Activated CD4-positive, alpha-beta T cell treated with anti-CD3 and anti-CD28 coated beads, Interleukin-2, Interleukin-6, amounts not matched to agents 100 ng/mL and 50 ng/mL, durations not matched to agents 16 hours and 8 hours (primary cell): ENCODE measurements at regions not wholly inside any gene's neighbourhood (a gene's known extent, or its start where the extent isn't known, plus 50 kb on each side); places are given as distances from the start of the nearest gene placed in this dataset.
"Not testable (repeated sequence)": the region's sequence is repeated elsewhere in the genome, so short reads cannot be mapped to it uniquely, and the experiment has no call there.

Source experiments
- DNase-seq: peaks from one replicate; pipeline ENCODE4 v3.0.0-alpha.2; 2020

DNA sequence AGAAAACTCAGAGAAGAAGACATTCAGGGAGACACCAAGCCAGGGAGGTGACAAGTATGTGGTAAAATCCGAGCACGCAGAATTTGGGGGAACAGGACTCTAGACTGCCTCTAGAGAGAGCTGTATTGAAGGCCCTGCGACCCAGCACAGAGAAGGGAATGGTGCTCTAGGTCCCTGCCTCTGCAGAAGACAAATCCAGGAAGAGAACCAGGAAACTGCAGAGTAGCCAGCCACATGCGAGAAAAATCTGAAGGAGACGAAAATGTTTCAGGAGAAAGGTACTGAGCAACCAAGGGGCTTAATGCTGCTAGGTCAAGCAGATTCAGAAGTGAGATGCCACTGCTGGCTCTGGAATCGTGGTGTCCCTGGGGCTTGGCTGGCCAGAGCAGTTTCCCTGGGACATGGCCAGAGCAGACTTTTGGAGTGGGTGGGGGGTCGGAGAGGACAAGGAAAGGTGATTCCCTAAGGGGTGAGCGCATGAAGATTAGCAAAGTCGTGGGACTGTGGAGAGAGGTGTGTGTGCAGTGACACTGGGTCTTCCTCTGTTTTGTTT lies 158.0 kb upstream of the KLF6 start:
- no peak for DNase-seq

DNA sequence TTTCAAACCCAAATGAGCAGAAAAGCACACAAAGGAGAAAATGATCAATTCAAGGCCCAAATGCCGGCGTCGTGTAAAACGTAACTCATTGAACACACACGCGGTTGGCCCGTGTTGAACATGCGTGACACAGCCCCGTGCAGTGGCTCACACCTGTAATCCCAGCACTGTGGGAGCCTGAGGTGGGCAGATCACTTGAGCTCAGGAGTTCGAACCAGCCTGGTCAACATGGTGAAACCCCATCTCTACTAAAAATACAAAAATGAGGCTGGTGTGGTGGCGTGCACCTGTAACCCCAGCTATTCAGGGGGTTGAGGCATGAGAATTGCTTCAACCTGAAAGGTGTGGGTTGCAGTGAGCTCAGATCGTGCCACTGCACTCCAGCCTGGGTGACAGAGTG lies 156.7 kb upstream of the KLF6 start:
- DNase-seq, result no peak

DNA sequence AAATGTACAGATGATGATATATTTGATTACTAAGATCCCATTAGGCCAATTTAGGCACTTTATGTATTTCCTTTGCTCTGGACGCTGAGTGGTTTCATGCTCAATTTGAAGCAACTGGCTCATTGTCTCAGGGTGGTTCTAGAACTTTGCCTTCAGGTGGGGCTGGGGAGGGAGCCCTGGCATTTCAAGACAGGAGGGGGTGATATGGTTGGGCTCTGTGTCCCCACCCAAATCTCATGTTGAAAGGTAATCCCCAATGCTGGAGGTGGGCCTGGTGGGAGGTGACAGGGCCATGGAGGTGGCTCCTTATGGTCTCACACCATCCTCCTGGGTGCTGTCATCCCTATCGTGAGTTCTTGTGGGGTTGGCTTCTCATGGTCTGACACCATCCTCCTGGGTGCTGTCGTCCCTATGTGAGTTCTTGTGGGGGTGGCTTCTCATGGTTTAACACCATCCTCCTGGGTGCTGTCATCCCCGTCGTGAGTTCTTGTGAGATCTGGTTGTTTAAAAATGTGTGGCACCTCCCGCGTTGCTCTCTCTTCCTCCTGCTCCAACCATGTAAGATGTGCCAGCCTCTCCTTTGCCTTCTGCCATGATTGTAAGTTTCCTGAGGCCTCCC lies 151.5 kb upstream of the KLF6 start:
- DNase-seq, result no peak

DNA sequence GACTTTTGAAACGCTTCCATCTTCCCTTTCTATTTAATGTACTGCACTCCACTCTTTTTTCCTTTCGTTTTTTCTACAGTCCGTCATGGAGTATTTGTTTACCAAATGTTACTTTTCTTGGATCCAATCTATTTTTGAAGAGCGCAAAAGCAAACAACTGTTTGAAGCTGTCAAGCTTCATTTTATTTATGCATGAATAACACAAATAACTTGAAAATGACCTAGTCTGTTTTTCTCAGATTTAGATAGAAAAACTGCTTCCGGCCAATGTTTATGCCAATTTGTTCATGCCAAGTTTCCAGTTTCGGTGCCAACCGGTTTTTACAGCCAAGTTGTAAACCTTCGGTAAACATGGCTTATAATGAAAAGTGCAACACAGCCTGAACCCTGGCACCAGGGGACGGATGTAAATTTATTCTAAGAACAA lies 150.9 kb upstream of the KLF6 start:
- no peak for DNase-seq

DNA sequence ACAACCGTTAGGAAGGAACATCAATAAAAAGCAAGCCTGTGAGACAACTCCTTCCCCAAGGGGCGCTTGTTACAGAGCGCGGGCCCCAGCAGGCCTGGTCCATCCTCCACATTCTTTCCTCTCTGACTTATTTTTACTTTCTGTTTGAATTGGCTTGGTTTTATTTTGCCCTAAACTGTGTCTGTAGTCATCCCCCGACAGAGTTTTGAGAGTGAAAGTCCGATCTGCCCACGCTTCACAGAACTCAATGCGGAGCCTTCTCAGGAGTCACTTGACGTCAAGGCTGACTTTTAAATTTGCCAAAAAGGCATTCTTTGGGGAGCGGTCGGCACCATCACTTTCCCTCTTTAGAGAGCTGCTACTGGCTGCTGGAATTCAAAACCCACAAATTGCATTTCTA lies 150.1 kb upstream of the KLF6 start:
- peak; percentile 93 for DNase-seq

DNA sequence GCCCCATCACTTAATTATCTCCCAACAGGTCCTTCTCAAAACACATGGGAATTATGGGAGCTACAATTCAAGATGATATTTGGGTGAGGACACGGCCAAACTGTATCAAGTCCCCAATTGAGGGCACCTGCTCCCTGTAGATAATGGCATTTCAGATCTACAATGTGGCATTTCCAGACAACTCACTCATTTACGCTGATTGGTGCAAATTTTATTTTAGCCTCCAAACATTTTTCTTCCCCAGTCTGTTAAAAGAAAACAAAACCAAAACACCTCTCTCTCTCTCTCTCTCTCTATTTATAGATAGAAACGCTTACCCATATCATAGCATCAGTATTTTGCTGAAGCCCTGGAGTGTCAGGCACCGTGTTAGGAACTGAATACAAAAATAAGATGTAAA lies 148.7 kb upstream of the KLF6 start:
- DNase-seq, result no peak

DNA sequence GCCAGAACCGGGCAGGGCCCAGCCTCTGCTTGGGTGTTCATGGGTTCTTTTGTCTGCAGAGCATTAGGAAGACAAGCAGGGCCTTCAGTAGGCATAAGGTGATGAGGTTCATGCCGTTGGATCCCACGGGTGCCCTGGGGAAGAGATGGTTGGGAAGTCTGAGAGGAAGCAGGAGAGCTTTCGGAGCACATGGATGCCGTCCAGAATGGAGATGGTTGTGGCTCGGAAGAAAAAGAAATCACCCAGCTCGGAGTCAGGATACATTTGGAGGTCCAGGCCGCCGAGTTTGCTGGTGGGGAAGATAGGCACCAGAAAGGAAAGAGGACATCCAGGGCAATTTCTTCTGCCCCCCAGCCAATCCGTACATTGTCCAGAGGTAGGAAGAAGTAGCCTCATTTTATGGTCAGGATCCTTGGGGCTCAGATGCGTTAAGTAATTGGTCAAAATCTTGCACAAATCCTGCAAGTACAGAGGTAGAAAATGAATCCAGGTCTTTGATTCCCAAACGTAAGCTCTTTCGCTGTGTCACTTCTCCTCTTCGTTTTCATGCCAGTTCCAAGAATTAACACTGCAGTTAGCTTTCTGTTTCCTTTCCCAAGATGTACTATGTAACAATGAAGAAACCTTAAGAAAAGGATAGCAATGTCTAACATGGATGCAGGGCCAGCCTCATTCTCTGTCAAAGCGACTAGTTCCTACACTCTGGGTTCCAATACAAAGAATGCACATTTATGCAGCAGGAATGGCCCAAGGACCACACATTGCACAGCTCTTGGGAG lies 147.8 kb upstream of the KLF6 start:
- no peak for DNase-seq

DNA sequence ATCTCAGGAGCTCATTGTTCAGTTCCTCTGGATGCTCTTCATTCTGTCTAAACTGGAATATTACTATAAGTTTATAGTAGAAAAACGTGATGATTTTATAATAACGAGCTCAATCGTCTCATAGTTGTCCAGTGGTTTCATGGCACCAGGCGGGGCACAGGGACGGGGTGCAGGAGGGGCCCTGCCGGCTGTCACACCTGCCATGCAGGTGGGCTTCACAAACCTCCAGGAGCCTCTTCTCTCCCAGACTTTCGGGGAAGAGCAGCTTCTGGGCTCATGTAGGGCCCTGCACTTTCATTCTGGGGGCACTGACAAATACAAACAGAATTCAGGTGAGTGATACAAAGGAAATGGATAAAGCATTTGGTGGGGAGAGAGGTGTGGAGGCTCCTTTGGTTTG lies 146.9 kb upstream of the KLF6 start:
- DNase-seq, result no peak

DNA sequence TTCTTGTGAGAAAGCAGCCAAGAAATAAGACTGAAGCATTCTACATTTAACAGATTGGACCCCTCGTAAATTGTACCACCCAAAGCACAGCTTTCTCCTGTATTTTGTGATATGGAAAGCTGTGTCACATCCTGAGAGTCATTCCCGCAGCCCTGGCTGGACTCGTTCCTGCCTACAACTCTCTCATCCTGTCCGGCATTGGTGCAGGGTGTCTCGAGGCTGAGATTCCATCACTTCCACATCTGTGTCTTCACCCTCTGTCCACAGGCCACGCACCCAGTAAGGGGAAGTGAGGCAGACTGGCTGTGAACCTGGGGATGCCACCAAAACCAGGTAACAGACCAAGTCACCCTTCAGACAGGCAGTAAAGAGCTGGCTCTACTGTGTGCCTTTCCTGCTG lies 146.2 kb upstream of the KLF6 start:
- DNase-seq, result no peak

DNA sequence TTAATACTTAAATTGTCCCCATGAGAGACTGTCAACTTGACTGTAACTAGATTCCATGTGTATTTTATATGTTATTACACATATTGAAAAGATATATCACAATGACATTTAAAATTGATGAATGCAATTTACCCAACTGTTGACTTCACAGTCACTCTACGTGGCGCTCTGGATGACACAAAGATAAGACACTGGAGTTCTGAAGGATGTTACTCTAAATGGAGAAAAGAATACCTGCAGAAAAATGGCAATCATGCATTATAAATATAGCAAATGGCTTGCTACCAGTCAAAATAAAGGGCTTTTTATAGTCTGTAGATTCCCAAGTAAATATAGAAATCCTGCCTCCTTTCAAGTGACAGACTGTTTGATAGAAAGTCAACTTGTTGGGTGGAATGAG lies 143.6 kb upstream of the KLF6 start:
- DNase-seq, result no peak

DNA sequence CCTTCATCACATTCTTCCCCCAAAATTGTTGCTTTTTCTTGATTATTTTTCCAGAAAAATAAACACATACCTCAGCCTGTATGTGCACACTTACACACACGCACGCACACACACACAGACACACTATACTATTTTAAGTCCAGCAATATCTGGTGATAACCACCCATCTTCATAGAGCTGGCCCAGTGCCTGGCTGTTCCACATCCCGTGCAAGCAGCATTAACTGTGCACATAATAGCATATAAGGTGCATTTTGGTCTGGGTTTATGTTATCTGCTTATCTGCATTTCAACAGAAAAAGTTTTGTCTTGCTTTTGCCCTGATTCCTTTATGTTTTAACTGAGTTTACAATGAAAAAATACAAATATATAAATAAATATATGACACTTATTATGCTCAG lies 143.1 kb upstream of the KLF6 start:
- DNase-seq, result no peak

DNA sequence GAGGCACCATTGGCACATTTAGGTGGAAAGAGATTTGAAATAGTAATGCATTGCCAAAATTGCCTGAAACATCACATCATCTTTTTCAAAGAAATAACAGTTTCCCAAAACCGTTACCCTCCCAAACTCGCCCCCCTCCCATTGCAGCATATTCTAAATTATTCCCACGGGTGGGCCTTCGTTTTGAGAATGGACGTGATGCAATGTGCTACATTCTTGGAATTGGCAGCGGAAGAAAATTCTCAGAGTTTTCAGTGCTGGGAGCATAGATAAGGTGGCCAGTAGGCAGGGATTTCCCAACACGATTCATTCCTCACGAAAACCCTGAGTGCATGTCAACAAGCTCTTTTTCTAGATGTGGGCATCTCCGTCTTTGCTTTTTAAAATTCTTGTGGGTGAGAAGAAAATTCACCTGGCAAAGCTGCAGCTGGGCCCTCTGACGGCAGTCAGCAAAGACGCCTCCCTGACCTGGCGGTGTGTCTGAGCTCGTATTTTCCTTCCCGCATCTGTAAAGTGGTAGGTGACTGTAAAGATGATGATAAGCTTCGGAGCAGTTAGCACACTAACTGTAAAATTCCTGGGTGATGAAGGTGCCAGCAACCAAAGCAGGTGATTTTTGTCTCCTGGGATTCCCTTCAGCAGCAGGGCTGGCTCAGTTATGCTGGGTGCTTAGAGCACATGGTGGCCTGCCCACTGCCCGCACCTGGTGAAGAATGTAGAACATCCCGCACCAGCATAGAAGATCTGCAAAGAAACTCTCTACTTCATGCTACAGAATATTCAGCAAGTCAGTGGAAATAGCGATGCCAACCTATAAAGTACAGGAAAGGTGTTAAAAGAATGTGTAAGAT lies 141.9 kb upstream of the KLF6 start:
- DNase-seq, result peak; percentile 46

DNA sequence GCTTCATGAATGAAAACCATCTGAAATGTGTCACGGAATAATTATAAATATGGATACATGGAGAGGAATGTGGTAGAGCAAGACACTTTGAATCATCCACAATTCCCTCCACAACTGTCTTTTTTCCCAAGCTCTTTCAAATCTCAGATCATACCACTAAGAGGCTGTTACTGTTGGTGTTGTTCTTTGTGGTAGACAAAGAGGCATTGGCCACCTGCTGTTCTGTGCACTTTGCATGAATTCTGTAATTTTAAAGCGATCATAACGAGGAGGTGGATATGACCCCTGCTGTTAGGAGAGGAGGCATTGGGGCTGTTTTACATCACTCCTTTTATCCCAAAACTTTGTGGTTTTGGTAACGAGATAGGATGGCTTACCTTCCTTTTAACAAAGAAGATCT lies 141.2 kb upstream of the KLF6 start:
- DNase-seq, result no peak

DNA sequence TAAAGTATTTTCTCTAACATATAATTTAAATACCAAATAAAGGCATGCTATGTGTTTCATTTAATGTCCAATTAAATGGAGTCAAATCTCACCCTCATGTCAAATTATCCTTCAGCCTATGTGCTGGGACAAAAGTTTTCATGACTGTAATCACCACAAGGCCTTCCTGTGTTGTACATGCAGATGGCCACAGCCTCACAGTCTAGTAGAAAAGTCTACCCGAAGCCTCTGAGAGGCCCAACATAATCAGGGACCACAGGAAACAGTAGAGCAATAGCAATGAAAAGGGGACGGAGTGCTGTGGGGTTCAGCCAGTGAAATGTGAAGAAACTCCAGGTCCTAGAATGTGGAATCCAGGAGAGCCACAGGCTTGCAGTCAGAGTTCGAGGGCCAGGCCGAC lies 140.2 kb upstream of the KLF6 start:
- DNase-seq, result no peak

DNA sequence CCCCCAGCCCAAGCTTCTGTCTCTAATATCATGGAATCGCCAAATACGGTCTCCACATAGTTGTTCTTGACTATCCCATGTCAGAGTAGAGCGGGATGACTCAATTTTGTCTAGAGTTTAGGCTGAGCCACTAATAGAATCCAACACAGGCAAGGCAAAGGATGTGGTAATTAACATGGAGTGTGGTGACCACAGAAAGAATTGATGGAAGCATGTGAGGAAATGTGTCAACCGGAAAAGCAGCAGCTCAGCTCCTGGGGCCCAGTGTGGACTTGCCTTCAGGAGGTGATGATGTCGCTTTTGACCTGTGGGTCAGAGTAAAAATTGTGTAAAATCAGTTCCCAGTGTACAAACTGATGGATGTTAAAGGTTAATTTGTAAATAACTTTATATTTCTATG lies 139.3 kb upstream of the KLF6 start:
- no peak for DNase-seq

DNA sequence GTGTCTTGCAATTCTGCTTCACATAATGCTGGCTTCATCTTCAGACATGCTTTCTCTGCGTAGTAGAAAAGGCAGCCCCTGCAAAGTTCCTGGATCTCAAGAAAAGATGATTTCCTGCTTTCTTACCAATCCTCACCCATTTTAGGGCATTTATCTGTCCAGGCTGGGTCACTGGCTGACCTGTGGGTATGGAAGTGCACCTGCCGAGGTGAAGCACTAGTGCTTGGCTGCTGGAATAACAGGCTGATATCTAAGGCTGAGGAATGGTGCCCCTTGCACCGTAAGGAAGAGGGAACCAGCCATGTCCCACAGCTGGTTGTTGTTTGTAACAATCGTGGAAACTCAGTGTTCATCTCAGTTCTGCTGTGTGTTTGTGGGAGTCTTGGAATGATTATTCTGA lies 138.0 kb upstream of the KLF6 start:
- no peak for DNase-seq

DNA sequence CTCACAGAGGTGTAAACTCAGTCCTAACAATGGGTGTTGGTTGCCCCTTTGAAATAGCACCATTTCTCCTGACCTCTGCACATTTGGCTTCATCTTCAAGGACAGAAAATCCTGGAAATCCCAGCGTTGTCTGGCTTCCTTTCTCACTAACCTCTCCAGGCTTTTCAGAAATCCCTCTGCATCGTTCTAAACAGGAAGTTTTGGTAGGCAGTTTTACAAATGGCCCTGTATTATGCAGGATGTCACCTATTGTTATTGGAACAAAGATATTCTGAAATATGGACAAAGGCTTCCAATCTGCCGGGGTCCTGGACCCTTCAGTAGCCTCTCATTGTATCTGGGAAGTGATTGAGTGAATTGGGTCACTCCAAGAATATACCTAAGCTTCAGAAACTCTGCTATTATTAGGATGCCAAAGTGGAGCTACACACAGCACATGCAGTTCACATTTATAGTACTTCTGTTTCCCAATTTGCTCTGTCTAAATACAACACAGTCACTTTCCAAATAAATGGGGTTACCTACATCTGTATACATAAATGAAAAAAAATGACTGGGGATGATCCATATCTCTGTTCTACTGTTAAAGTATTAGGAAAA lies 134.8 kb upstream of the KLF6 start:
- DNase-seq, result no peak

DNA sequence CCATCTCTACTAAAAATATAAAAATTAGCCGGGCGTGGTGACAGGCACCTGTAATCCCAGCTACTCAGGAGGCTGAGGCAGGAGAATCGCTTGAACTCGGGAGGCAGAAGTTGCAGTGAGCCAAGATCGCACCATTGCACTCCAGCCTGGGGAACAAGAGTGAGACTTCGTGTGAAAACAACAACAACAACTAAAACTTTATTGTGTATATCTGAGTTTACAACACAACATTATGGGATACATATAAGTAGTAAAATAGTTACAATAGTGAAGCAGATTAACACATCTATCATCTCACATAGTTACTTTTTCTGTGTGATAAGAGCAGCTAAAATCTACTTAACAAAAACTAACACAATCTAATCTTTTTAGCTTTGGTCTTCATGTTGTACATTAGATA lies 132.4 kb upstream of the KLF6 start:
- not testable (repeated sequence) for DNase-seq

DNA sequence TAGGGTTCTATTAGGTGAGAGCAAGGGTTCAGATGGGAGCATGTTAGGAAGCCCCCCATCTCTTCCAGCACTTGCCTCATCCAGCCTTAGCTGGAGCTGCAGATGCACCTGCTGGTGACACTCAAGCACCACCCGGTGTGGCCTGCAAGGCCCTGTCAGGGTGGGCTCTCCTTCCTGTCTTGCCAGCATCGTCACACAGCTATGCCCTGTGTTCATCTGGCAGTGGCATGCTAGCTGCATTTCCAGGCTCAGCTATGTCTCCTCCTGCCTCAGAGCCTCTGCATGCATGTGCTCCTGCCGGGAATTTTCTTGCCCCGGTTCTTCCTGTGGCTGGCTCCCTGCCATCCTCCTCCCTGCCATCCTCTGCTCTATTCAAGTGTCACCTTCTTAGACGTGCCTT lies 129.7 kb upstream of the KLF6 start:
- DNase-seq, result no peak

DNA sequence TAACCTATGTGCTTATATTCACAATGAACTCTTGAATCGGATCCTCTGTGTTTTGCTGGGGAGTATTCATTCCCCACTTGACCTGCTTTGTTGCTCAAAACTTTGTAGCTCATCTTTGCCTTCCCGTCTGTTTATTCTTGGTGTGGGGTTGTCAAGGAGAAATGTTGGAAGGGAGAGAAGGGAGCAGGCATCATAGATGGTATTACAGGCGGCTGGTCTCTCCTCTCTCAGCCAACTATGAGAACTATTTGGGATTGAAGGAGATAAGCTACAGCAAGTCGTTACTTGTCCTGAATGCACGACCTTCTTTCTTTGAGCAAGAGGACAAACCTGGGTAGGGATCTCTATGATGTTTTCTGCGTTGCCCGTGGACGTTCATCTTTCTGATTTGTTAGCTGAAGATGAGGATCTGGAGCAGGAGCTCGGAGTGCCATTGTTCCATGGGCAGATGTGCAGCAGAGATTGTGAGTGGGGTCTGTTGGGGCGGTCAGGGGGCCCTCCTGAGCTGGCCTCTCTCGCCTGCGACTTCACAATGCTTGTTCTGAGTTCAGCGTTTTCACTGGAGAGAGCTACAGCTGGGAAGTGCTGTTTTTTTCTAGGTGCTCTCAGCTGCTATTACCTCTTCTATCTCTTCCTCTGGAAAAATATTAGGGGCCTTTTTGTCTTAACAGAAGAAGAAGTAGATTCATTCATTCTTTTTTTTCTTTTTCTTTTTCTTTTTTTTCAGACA lies 126.9 kb upstream of the KLF6 start:
- no peak for DNase-seq

DNA sequence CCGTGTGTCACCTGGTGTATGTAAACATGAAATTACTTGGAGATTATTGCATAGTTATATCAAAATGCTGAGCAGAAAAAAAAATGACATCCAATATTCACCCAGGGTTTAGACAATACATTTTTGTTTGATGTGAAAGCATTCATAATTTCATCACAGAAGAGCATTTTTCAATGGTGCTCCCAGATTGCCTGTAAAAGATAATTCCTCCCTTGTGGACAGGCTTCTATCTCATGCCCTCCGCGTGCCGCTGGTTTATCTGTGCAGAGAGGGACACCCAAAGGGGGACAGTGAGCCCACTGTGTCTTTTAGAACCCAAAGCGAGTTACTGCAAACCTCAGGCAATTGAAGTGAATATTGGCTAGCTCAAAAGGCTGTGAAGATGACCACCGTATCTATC lies 126.2 kb upstream of the KLF6 start:
- no peak for DNase-seq

DNA sequence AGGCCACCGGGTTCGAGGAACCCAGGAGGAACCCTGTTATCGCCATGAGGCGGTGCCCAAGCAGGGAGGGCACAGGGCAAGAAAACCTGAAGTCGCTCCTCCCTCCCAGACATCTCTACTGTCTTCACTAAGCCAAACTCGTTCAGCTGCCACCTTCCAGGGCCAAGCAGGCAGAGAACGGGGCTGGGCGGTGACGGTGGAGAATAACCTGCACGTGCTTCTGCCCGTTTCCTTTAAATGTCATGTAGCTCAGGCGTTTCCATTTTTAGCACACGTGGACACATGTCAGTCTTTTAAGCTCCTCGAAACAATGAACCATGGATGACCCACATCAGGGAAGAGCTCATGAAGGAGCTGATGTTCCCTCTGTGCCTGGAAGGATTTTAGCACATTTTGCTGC lies 124.3 kb upstream of the KLF6 start:
- DNase-seq, result no peak

DNA sequence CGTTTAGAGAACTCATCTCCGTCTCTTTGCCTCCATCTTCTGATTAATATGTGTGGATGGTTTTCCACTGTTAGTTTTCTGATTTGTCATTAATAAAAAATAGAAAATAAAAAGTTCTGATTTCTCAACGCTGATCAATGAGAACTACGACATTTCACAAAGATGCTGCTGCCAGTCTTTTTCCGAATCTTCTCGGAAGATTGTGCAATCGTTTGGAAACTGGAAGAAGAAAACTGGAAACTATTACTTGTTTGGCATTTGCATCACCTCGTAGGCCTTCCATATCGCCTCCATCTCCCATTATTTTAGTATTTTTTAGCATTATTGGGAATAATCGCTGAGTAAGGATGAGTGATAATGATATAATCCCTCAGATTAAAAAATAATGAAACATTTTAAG lies 123.2 kb upstream of the KLF6 start:
- no peak for DNase-seq
